SK-N-SH (cell line): ENCODE measurements at regions not wholly inside any gene's neighbourhood (a gene's known extent, or its start where the extent isn't known, plus 50 kb on each side); places are given as distances from the start of the nearest gene placed in this dataset.

Experiments used
- CTCF ChIA-PET: fragments of 300-600, 350-600 bp; formaldehyde crosslinking; extraction: SDS; loops from one replicate; lab custom pipeline; 2021; lab: Yijun Ruan, JAX
- POLR2A ChIA-PET: fragments of 350-600 bp; sonication (Branson Sonifier 250); formaldehyde crosslinking; extraction: SDS; loops from one replicate; lab custom pipeline; 2020; ENCODE audit warnings: antibody characterized with exemption, inconsistent platforms; lab: Yijun Ruan, JAX
- DNase-seq: peaks from one replicate; pipeline ENCODE4 v3.0.0; 2012
- H2AFZ ChIP-seq: fragments of 200-600 bp; sonication (generic); 2 replicates; pipeline ENCODE4 v1.8.1; 2016; ENCODE audit warnings: antibody characterized with exemption, mild to moderate bottlenecking, low read depth
- H3F3A ChIP-seq: fragments of 200-600 bp; sonication (generic); replicated peaks from 2 replicates; pipeline ENCODE3; 2016; ENCODE audit warnings: antibody characterized with exemption, mild to moderate bottlenecking; ENCODE audit not compliant: insufficient read depth
- H3K27ac ChIP-seq, 2 experiments: fragments of 200-500 bp in 1 of 2; fragments of 200-600 bp in 1 of 2; sonication (Bioruptor generic) in 1 of 2; sonication (generic), shearing (Covaris generic) in 1 of 2; 2 replicates each; pipeline versions ENCODE4 v1.5.1 to v1.6.1; 2014 to 2016; ENCODE audit warnings: low read depth in 2 of 2, inconsistent platforms in 1 of 2, low read length in 1 of 2, mild to moderate bottlenecking in 1 of 2, mixed read lengths in 1 of 2
- H3K27me3 ChIP-seq: fragments of 200-600 bp; sonication (generic), shearing (Covaris generic); 2 replicates; pipeline ENCODE4 v1.6.1; 2016; ENCODE audit warnings: mixed run types; ENCODE audit not compliant: insufficient read depth
- H3K36me3 ChIP-seq, 2 experiments: fragments of 200-500 bp in 1 of 2; fragments of 200-600 bp in 1 of 2; sonication (Bioruptor generic) in 1 of 2; sonication (generic) in 1 of 2; replicated peaks in 1 of 2; 2 replicates each; pipeline versions ENCODE3 to v1.5.1; 2014 to 2016; ENCODE audit warnings: low read length in 1 of 2, mild to moderate bottlenecking in 1 of 2; ENCODE audit not compliant: insufficient read depth in 2 of 2, control insufficient read depth in 1 of 2
- H3K4me1 ChIP-seq, 2 experiments: fragments of 200-500 bp in 1 of 2; fragments of 200-600 bp in 1 of 2; sonication (Bioruptor generic) in 1 of 2; sonication (generic), shearing (Covaris generic) in 1 of 2; 2 replicates each; pipeline versions ENCODE4 v1.5.1 to v1.6.1; 2014 to 2016; ENCODE audit warnings: low read depth in 1 of 2, low read length in 1 of 2, mixed run types in 1 of 2; ENCODE audit not compliant: insufficient read depth in 2 of 2, control insufficient read depth in 1 of 2
- H3K4me2 ChIP-seq: fragments of 200-600 bp; sonication (generic), shearing (Covaris generic); 2 replicates; pipeline ENCODE4 v1.6.1; 2017; ENCODE audit warnings: mixed run types
- H3K4me3 ChIP-seq, 2 experiments: fragments of 200-500 bp in 1 of 2; fragments of 200-600 bp in 1 of 2; sonication (Bioruptor generic) in 1 of 2; sonication (generic), shearing (Covaris generic) in 1 of 2; 2 replicates each; pipeline versions ENCODE4 v1.5.1 to v1.8.1; 2014 to 2016; ENCODE audit warnings: low read depth in 2 of 2, inconsistent platforms in 1 of 2, low read length in 1 of 2, mild to moderate bottlenecking in 1 of 2, mixed read lengths in 1 of 2, moderate library complexity in 1 of 2
- H3K79me2 ChIP-seq: fragments of 200-600 bp; sonication (generic); 2 replicates; pipeline ENCODE4 v1.8.1; 2017; ENCODE audit warnings: mild to moderate bottlenecking; ENCODE audit not compliant: insufficient read depth
- H3K9ac ChIP-seq: fragments of 200-600 bp; sonication (generic); 2 replicates; pipeline ENCODE4 v1.6.1; 2017; ENCODE audit warnings: mixed run types
- H3K9me2 ChIP-seq: fragments of 200-600 bp; sonication (generic); 2 replicates; pipeline ENCODE4 v1.6.1; 2017; ENCODE audit warnings: mixed run types
- H3K9me3 ChIP-seq: fragments of 200-600 bp; sonication (generic); 2 replicates; pipeline ENCODE4 v1.6.1; 2017; ENCODE audit warnings: mixed run types, mild to moderate bottlenecking, moderate library complexity
- H4K20me1 ChIP-seq: fragments of 200-600 bp; sonication (generic); 2 replicates; pipeline ENCODE4 v1.6.1; 2017; ENCODE audit warnings: mild to moderate bottlenecking, mixed run types; ENCODE audit not compliant: insufficient read depth
- ELF1 ChIP-seq: IDR thresholded peaks from 2 replicates; pipeline ENCODE4 v1.4.0; 2012
- EP300 ChIP-seq, 2 experiments: IDR thresholded peaks; 2 replicates each; pipeline versions ENCODE4 v1.4.0 to v1.6.1; 2012; ENCODE audit warnings: borderline replicate concordance in 1 of 2, low read depth in 1 of 2, low read length in 1 of 2
- FOSL2 ChIP-seq: IDR thresholded peaks from 2 replicates; pipeline ENCODE4 v1.4.0; 2012; ENCODE audit warnings: low read depth, mild to moderate bottlenecking, moderate library complexity, borderline replicate concordance
- FOXM1 ChIP-seq: IDR thresholded peaks from 2 replicates; pipeline ENCODE4 v1.4.0; 2012; ENCODE audit warnings: low read depth, mild to moderate bottlenecking
- GABPA ChIP-seq: IDR thresholded peaks from 2 replicates; pipeline ENCODE4 v1.4.0; 2012; ENCODE audit warnings: low read depth, mild to moderate bottlenecking
- GATA2 ChIP-seq: sonication (generic); formaldehyde crosslinking; IDR thresholded peaks from 2 replicates; pipeline ENCODE4 v1.5.0; 2020; ENCODE audit warnings: mild to moderate bottlenecking, missing genetic modification reagents
- IRF3 ChIP-seq: fragments of 150-350 bp; IDR thresholded peaks from 2 replicates; pipeline ENCODE4 v1.6.1; 2016; ENCODE audit warnings: mild to moderate bottlenecking, low read depth, low read length
- JUND ChIP-seq: IDR thresholded peaks from 2 replicates; pipeline ENCODE4 v1.4.0; 2012
- MAX ChIP-seq: IDR thresholded peaks from 2 replicates; pipeline ENCODE4 v1.4.0; 2012; ENCODE audit warnings: low read depth
- MEF2A ChIP-seq: IDR thresholded peaks from 2 replicates; pipeline ENCODE4 v1.4.0; 2012; ENCODE audit warnings: low read depth, borderline replicate concordance
- RAD21 ChIP-seq: IDR thresholded peaks from 2 replicates; pipeline ENCODE4 v1.6.1; 2012; ENCODE audit warnings: mild to moderate bottlenecking, low read length
- RCOR1 ChIP-seq: fragments of 150-350 bp; IDR thresholded peaks from 2 replicates; pipeline ENCODE4 v1.6.1; 2017; ENCODE audit warnings: antibody characterized with exemption, low read length
- REST ChIP-seq: IDR thresholded peaks from 2 replicates; pipeline ENCODE4 v1.6.1; 2012; ENCODE audit warnings: mild to moderate bottlenecking, low read depth, low read length, moderate library complexity
- SIN3A ChIP-seq: IDR thresholded peaks from 2 replicates; pipeline ENCODE4 v1.6.1; 2012; ENCODE audit warnings: low read depth, mild to moderate bottlenecking, low read length, moderate library complexity, borderline replicate concordance
- SMC3 ChIP-seq: IDR thresholded peaks from 2 replicates; pipeline ENCODE4 v1.6.1; 2012; ENCODE audit warnings: low read depth, low read length, improper control_type of control experiment
- TCF12 ChIP-seq: IDR thresholded peaks from 2 replicates; pipeline ENCODE4 v1.4.0; 2012
- TEAD4 ChIP-seq: IDR thresholded peaks from 2 replicates; pipeline ENCODE4 v1.4.0; 2012; ENCODE audit warnings: mild to moderate bottlenecking, borderline replicate concordance; ENCODE audit not compliant: insufficient read depth
- USF2 ChIP-seq: fragments of 150-350 bp; IDR thresholded peaks from 2 replicates; pipeline ENCODE4 v1.6.1; 2017; ENCODE audit warnings: antibody characterized with exemption, low read length, low read depth, borderline replicate concordance
- YY1 ChIP-seq: IDR thresholded peaks from 2 replicates; pipeline ENCODE4 v1.4.0; 2012; ENCODE audit warnings: low read depth, mild to moderate bottlenecking
- ZBTB33 ChIP-seq: IDR thresholded peaks from 2 replicates; pipeline ENCODE4 v1.4.0; 2012; ENCODE audit warnings: low read depth, borderline replicate concordance
- WGBS: methylation state at CpG from one replicate; pipeline ENCODE4 v1.1.6; 2017; ENCODE audit warnings: low lambda C conversion rate; 5-methylcytosine and 5-hydroxymethylcytosine counted together

- Histone ChIP-seq H3K9me2 (0 out of 2 replicates have a peak, but pooled peaks cover 2% of the 10 kb centered on the region), H3K4me3 (no peak overlapping the region), H3K27ac (no peak overlapping the region), H3F3A (no peaks in the 10 kb centered on the region), H3K27me3 (no peaks in the 10 kb centered on the region), H3K79me2 (no peaks in the 10 kb centered on the region), H3K36me3 (no peaks in the 10 kb centered on the region), H4K20me1 (no peaks in the 10 kb centered on the region), H3K9ac (no peak overlapping the region), H3K4me2 (no peak overlapping the region), H3K4me1 (no peaks in the 10 kb centered on the region; a peak in 1 of 4 replicates), H3K9me3 (no peaks in the 10 kb centered on the region), H2AFZ (no peak overlapping the region)
- TF ChIP-seq FOSL2 (no peak), RAD21 (no peak), EP300 (IDR thresholded peaks at IDR 0.05; ENCODE audit: borderline replicate concordance in 1 of 2, low read depth in 1 of 2, low read length in 1 of 2) (no peak), IRF3 (no peak), JUND (no peak), FOXM1 (no peak), MEF2A (no peak), TEAD4 (no peak)
- ChIA-PET POLR2A (no interaction called here), CTCF (no interaction called here)
- no peak for DNase-seq
- 80% methylated on average over 6 of the region's 6 CpGs for WGBS
These were observed 226.3 kb upstream of the GULP1 start for GRCh38 chr2:188065386-188065785.

DNA sequence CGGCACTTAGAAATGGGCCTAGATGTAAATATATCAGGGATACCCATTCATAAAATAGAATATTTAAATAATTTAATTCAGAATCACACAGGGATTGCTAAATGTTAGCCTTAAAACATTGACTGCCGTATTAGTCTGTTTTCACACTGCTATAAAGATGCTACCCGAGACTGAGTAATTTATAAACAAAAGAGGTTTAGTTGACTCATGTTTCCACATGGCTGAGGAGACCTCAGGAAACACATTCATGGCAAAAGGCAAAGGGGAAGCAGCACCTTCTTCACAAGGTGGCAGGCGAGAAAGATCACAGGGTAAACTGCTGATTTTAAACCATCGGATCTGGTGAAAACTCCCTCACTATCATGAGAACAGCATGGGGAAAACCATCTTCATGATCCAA lies 223.6 kb upstream of the GULP1 start:
- H3K9me2 ChIP-seq, result 0 out of 2 replicates have a peak, but pooled peaks cover 2% of the 10 kb centered on the region
- ChIA-PET CTCF (no interaction called here), POLR2A (no interaction called here)
- no peak overlapping the region for H3K9ac ChIP-seq
- H3K79me2 ChIP-seq, result no peaks in the 10 kb centered on the region
- H3K4me3 ChIP-seq, result no peak overlapping the region
- H3K4me2 ChIP-seq, result no peak overlapping the region
- no peak overlapping the region for H3K27ac ChIP-seq
- H2AFZ ChIP-seq, result no peak overlapping the region
- H3K4me1 ChIP-seq, result no peaks in the 10 kb centered on the region
- H3K36me3 ChIP-seq, result no peaks in the 10 kb centered on the region
- H4K20me1 ChIP-seq, result no peaks in the 10 kb centered on the region
- no peaks in the 10 kb centered on the region for H3F3A ChIP-seq
- 68% methylated on average over 5 of the region's 5 CpGs for WGBS
- H3K27me3 ChIP-seq, result no peaks in the 10 kb centered on the region
- H3K9me3 ChIP-seq, result no peaks in the 10 kb centered on the region
- no peak for DNase-seq
- TF ChIP-seq TEAD4 (no peak), GATA2 (no peak), RCOR1 (no peak), GABPA (no peak), SIN3A (no peak), ZBTB33 (no peak), MAX (no peak), YY1 (no peak), TCF12 (no peak), SMC3 (no peak), REST (no peak), USF2 (no peak), IRF3 (no peak), FOXM1 (no peak), ELF1 (no peak), FOSL2 (no peak)
